ENCODE measurements at regions not wholly inside any gene's neighbourhood (a gene's known extent, or its start where the extent isn't known, plus 50 kb on each side); places are given as distances from the start of the nearest gene placed in this dataset.
"Not testable (repeated sequence)": the region's sequence is repeated elsewhere in the genome, so short reads cannot be mapped to it uniquely, and the experiment has no call there.

- H3K27ac Mint-ChIP-seq, result no peak overlapping the region
- DNase-seq (no peak), ATAC-seq (ENCODE audit: low read depth in 2 of 2) (no peak)
- H3K27me3 Mint-ChIP-seq, result peaks cover 0 to 8% (median 0%) of the 10 kb centered on the region in 3 donors
- H3K4me3 Mint-ChIP-seq, result no peak overlapping the region
- peaks cover 0 to 11% of the 10 kb centered on the region in 2 donors for H3K36me3 Mint-ChIP-seq
- H3K9me3 Mint-ChIP-seq, result peaks cover 0 to 22% (median 3%) of the 10 kb centered on the region in 7 donors
- no peaks in the 10 kb centered on the region for H3K4me1 Mint-ChIP-seq
Measured at GRCh38 chr19:32053376-32053775, 292.0 kb upstream of the ZNF507 start.

GRCh38 chr19:32053861-32054260 lies 291.5 kb upstream of the ZNF507 start:
- Mint-ChIP-seq H3K27me3 (peaks cover 0 to 8% (median 0%) of the 10 kb centered on the region in 3 donors), H3K4me3 (no peak overlapping the region), H3K9me3 (peaks cover 0 to 23% (median 3%) of the 10 kb centered on the region in 7 donors), H3K27ac (no peak overlapping the region), H3K4me1 (no peaks in the 10 kb centered on the region), H3K36me3 (peaks cover 0 to 11% of the 10 kb centered on the region in 2 donors)
- no peak for DNase-seq
- ATAC-seq (ENCODE audit: low read depth in 2 of 2), result no peak

GRCh38 chr19:32058131-32058530 lies 287.3 kb upstream of the ZNF507 start:
- no peak for ATAC-seq (ENCODE audit: low read depth in 2 of 2)
- Mint-ChIP-seq H3K9me3 (peaks cover 0 to 9% (median 3%) of the 10 kb centered on the region in 7 donors), H3K27ac (no peak overlapping the region), H3K36me3 (peaks cover 0 to under 1% of the 10 kb centered on the region in 2 donors), H3K4me1 (no peaks in the 10 kb centered on the region), H3K4me3 (no peak overlapping the region), H3K27me3 (peaks cover 0 to under 1% (median 0%) of the 10 kb centered on the region in 3 donors)
- no peak for DNase-seq

- Mint-ChIP-seq H3K36me3 (no peaks in the 10 kb centered on the region), H3K9me3 (peaks cover 2 to 9% (median 4%) of the 10 kb centered on the region in 7 donors), H3K27ac (no peak overlapping the region), H3K4me1 (no peaks in the 10 kb centered on the region), H3K4me3 (no peak overlapping the region), H3K27me3 (no peaks in the 10 kb centered on the region)
- ATAC-seq (ENCODE audit: low read depth in 2 of 2), result no peak
- no peak for DNase-seq
Measured at GRCh38 chr19:32061315-32061714, 284.1 kb upstream of the ZNF507 start.

GRCh38 chr19:32063601-32064000 lies 281.8 kb upstream of the ZNF507 start:
- no peaks in the 10 kb centered on the region for H3K4me1 Mint-ChIP-seq
- DNase-seq, result no peak
- ATAC-seq (ENCODE audit: low read depth in 2 of 2), result no peak

GRCh38 chr19:32066056-32066455 lies 279.4 kb upstream of the ZNF507 start:
- Mint-ChIP-seq H3K27me3 (no peaks in the 10 kb centered on the region), H3K27ac (no peak overlapping the region), H3K36me3 (no peaks in the 10 kb centered on the region), H3K4me3 (no peak overlapping the region), H3K9me3 (peaks cover 0 to 9% (median 2%) of the 10 kb centered on the region in 7 donors), H3K4me1 (no peaks in the 10 kb centered on the region)
- ATAC-seq (ENCODE audit: low read depth in 2 of 2) (no peak), DNase-seq (no peak)

More at GRCh38 chr19:32063601-32064000, 281.8 kb upstream of the ZNF507 start:
- Mint-ChIP-seq H3K27ac (no peak overlapping the region), H3K9me3 (peaks cover 0 to 9% (median 3%) of the 10 kb centered on the region in 7 donors), H3K36me3 (no peaks in the 10 kb centered on the region), H3K4me3 (no peak overlapping the region), H3K27me3 (no peaks in the 10 kb centered on the region)

DNA sequence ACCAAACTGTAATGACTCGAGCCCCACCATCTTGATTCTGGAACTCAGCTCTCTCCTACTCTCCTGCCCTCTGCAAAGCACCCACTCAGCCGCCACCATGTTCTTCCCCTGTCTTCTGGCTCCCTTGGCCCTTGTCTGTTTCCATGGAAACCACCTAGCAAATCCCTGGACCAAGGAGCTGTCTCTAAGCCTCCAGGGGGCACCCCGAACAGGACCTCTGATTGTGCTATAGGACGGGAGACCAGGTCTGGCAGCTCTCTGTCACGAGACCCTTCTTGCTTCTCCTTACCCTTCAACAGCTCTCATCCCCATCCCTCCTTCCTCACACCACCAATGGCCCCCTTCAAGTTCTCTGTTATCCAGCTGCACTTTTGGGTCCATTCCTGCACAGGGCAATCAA lies 277.7 kb upstream of the ZNF507 start:
- ATAC-seq (ENCODE audit: low read depth in 2 of 2), result no peak

GRCh38 chr19:32068793-32069192 lies 276.6 kb upstream of the ZNF507 start:
- Mint-ChIP-seq H3K4me3 (no peak overlapping the region), H3K27me3 (no peaks in the 10 kb centered on the region), H3K36me3 (no peaks in the 10 kb centered on the region), H3K4me1 (no peaks in the 10 kb centered on the region), H3K9me3 (peaks cover 0 to 5% (median 3%) of the 10 kb centered on the region in 7 donors), H3K27ac (no peak overlapping the region)
- DNase-seq (no peak), ATAC-seq (ENCODE audit: low read depth in 2 of 2) (no peak)

More for the DNA sequence above, 277.7 kb upstream of the ZNF507 start:
- Mint-ChIP-seq H3K27me3 (no peaks in the 10 kb centered on the region), H3K36me3 (no peaks in the 10 kb centered on the region), H3K4me3 (peak overlapping the region in 1 of 8 donors; percentile 18), H3K9me3 (peaks cover 0 to 5% (median 2%) of the 10 kb centered on the region in 7 donors), H3K27ac (no peak overlapping the region), H3K4me1 (no peaks in the 10 kb centered on the region)
- no peak for DNase-seq

DNA sequence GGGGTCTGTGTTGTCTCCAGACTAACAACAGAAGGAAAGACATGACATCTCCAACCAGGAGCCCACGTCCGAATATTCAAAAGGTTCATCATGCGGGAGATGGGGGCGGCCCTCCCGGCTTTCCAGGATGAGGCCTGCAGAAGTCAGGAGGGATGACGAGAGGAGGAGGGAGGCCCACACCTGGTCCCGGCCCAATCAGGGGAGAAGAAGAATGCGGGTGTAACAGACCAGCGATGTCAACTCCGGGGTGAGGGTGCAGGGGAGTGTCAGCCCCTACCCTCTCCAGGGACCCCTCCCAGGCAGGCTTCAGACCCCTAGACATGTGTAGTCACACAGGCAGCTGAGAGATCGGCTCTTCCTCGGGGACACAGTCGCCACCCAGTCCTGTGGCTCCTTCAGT lies 275.3 kb upstream of the ZNF507 start:
- DNase-seq, result no peak
- H3K27me3 Mint-ChIP-seq, result no peaks in the 10 kb centered on the region
- peaks cover 0 to 5% (median under 1%) of the 10 kb centered on the region in 7 donors for H3K9me3 Mint-ChIP-seq
- H3K4me1 Mint-ChIP-seq, result no peaks in the 10 kb centered on the region
- no peak overlapping the region for H3K27ac Mint-ChIP-seq
- H3K36me3 Mint-ChIP-seq, result no peaks in the 10 kb centered on the region
- ATAC-seq (ENCODE audit: low read depth in 2 of 2), result no peak
- H3K4me3 Mint-ChIP-seq, result no peak overlapping the region

GRCh38 chr19:32082028-32082427 lies 263.4 kb upstream of the ZNF507 start:
- Mint-ChIP-seq H3K27ac (no peak overlapping the region), H3K4me3 (no peak overlapping the region)

GRCh38 chr19:32084756-32085363 lies 260.6 kb upstream of the ZNF507 start:
- H3K4me1 Mint-ChIP-seq, result not testable (repeated sequence)

More at GRCh38 chr19:32082028-32082427, 263.4 kb upstream of the ZNF507 start:
- Mint-ChIP-seq H3K36me3 (peaks cover 0 to 8% of the 10 kb centered on the region in 2 donors), H3K9me3 (peaks cover 0 to 10% (median 5%) of the 10 kb centered on the region in 7 donors), H3K27me3 (no peaks in the 10 kb centered on the region), H3K4me1 (no peaks in the 10 kb centered on the region)
- ATAC-seq (ENCODE audit: low read depth in 2 of 2) (no peak), DNase-seq (no peak)

DNA sequence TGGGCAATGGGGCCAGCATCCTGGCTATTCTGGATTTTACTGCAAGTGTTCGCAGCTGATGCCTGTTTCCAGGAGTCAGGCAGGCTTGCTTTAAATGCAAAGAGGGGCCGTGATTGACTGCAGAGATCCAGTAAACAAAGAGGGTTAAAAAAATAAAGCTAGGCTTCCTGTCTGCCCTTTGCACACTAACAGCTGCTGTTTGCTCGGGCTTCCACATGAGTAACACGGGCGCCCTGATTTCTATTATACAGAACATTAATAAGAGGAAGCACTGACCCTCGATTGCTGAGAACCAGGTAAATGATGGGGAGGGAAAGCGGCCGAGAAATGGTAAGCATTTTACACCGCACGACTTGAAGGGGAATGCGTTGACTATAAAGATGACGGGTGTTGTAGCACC lies 254.2 kb upstream of the ZNF507 start:
- Mint-ChIP-seq H3K27me3 (no peaks in the 10 kb centered on the region), H3K4me1 (no peaks in the 10 kb centered on the region), H3K9me3 (peaks cover 0 to 16% (median 3%) of the 10 kb centered on the region in 7 donors), H3K36me3 (peaks cover 0 to 6% of the 10 kb centered on the region in 2 donors), H3K27ac (peak overlapping the region in 1 of 6 donors; percentile 7), H3K4me3 (no peak overlapping the region)
- ATAC-seq (ENCODE audit: low read depth in 2 of 2) (no peak), DNase-seq (no peak)

More at GRCh38 chr19:32084756-32085363, 260.6 kb upstream of the ZNF507 start:
- not testable (repeated sequence) for H3K27ac Mint-ChIP-seq; H3K27me3 Mint-ChIP-seq; H3K36me3 Mint-ChIP-seq; DNase-seq; ATAC-seq (ENCODE audit: low read depth in 2 of 2); H3K4me3 Mint-ChIP-seq
- peaks cover 0 to 15% (median 3%) of the 10 kb centered on the region in 7 donors for H3K9me3 Mint-ChIP-seq

GRCh38 chr19:32097011-32097410 lies 248.4 kb upstream of the ZNF507 start:
- Mint-ChIP-seq H3K9me3 (peaks cover 10 to 21% (median 11%) of the 10 kb centered on the region in 7 donors), H3K27me3 (peaks cover 0 to 6% (median 0%) of the 10 kb centered on the region in 3 donors), H3K4me3 (no peak overlapping the region), H3K4me1 (no peaks in the 10 kb centered on the region), H3K36me3 (peaks cover 0 to 6% of the 10 kb centered on the region in 2 donors), H3K27ac (no peak overlapping the region)
- no peak for DNase-seq
- ATAC-seq (ENCODE audit: low read depth in 2 of 2), result no peak

- peaks cover 0 to 6% (median 0%) of the 10 kb centered on the region in 3 donors for H3K27me3 Mint-ChIP-seq
- H3K9me3 Mint-ChIP-seq, result peaks cover 10 to 21% (median 11%) of the 10 kb centered on the region in 7 donors
- ATAC-seq (ENCODE audit: low read depth in 2 of 2), result no peak
- H3K4me1 Mint-ChIP-seq, result no peaks in the 10 kb centered on the region
- H3K4me3 Mint-ChIP-seq, result no peak overlapping the region
- DNase-seq, result no peak
- peaks cover 0 to 6% of the 10 kb centered on the region in 2 donors for H3K36me3 Mint-ChIP-seq
- H3K27ac Mint-ChIP-seq, result no peak overlapping the region
Measured at GRCh38 chr19:32097620-32098019, 247.8 kb upstream of the ZNF507 start.
